ENCODE measurements at regions not wholly inside any gene's neighbourhood (a gene's known extent, or its start where the extent isn't known, plus 50 kb on each side); places are given as distances from the start of the nearest gene placed in this dataset.

DNA sequence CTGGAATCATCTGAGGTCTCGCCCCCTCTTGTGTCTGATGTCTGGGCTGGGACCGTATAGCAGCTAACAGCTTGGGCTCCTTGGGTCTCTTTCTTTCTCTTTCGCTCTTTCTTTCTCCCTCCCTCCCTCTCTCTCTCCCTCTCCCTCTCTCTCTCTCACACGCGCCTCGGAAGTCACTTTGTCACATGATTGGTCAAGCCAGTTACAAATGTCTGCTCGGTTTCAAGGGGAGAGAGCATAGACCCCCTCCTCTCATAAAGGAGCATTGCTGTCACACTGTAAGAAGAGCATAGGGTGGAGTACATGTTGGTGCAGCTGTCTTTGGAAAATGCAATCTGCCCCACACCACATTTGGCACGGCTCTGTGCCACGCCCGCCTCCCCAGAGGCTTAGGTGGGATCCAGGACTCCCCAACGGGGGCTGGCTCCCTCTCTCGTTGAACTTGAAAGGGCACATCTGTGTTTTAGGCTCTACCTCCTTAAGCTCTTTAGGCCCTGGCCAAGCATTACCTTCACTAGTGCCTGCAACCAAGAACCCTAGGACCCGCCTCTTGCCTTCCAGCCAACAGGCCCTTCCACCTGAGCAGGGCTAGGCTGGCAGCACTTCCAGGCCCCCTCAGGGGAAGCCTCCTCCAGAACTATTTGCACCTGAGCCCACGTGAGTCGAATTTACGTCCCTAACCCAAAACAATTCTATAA is 61.9 kb upstream of the CACUL1 start:
- no peak overlapping the region for H2AFZ ChIP-seq (ENCODE audit: low read depth)
- no peak overlapping the region for H3K9ac ChIP-seq
- no peak overlapping the region for H3K27ac ChIP-seq
- no peaks in the 10 kb centered on the region for H3K4me1 ChIP-seq (ENCODE audit: low read depth, poor library complexity, severe bottlenecking)
- no peak overlapping the region for H3K4me3 ChIP-seq (IDR thresholded peaks at IDR 0.05; ENCODE audit: insufficient read depth, low read depth, low read length)
- H3K79me2 ChIP-seq (ENCODE audit: insufficient read depth, low read depth), result no peaks in the 10 kb centered on the region
- H3K4me2 ChIP-seq, result no peak overlapping the region
- H3K27me3 ChIP-seq (ENCODE audit: insufficient read depth, low read depth), result no peaks in the 10 kb centered on the region
- no peaks in the 10 kb centered on the region for H3K36me3 ChIP-seq (ENCODE audit: insufficient read depth)
- TF ChIP-seq, protein P1, sequence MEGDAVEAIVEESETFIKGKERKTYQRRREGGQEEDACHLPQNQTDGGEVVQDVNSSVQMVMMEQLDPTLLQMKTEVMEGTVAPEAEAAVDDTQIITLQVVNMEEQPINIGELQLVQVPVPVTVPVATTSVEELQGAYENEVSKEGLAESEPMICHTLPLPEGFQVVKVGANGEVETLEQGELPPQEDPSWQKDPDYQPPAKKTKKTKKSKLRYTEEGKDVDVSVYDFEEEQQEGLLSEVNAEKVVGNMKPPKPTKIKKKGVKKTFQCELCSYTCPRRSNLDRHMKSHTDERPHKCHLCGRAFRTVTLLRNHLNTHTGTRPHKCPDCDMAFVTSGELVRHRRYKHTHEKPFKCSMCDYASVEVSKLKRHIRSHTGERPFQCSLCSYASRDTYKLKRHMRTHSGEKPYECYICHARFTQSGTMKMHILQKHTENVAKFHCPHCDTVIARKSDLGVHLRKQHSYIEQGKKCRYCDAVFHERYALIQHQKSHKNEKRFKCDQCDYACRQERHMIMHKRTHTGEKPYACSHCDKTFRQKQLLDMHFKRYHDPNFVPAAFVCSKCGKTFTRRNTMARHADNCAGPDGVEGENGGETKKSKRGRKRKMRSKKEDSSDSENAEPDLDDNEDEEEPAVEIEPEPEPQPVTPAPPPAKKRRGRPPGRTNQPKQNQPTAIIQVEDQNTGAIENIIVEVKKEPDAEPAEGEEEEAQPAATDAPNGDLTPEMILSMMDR (conservative IDR thresholded peaks at IDR 0.05; ENCODE audit: low read depth, low read length), result no peak
- no peaks in the 10 kb centered on the region for H4K20me1 ChIP-seq (ENCODE audit: insufficient read depth)

DNA sequence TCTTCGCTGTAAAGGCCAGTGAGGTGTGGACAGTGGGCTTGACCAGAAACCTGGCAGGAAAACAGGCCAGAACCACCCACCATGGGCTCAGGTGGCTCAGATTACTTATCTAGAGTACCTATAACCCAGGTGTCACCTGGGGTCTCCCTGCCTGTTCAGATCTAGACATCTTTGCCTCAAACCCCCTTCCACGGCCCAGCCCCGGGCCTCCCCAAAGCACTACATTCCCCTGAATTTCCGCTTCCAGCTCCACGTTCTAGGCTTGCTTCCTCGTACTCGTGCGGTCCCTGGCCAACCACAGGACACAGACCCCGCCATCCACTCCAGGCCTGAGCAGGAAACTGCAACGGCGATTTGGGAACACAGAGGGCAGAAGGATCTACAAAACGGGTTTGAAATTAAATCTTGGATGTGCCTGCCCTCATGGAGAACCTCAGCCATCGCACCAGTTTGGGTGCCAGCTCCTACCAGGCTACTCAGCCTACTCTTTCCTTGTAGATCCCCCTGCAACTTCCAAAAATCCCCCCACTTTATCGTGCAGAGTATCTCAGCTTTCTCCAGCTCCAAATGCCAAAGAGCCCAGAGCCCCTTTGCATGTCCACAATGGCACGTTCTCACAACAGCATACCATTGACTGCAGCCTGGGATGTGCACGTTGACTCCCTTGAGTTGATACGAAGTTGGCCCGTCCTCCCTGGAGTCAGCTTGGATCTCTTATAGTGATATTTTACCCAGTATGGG is 62.7 kb upstream of the CACUL1 start:
- Histone ChIP-seq H2AFZ (ENCODE audit: low read depth) (no peak overlapping the region), H4K20me1 (ENCODE audit: insufficient read depth) (no peaks in the 10 kb centered on the region), H3K36me3 (ENCODE audit: insufficient read depth) (no peaks in the 10 kb centered on the region), H3K4me2 (no peak overlapping the region), H3K4me1 (ENCODE audit: low read depth, poor library complexity, severe bottlenecking) (no peaks in the 10 kb centered on the region), H3K27me3 (ENCODE audit: insufficient read depth, low read depth) (no peaks in the 10 kb centered on the region), H3K27ac (no peak overlapping the region), H3K9ac (no peak overlapping the region), H3K79me2 (ENCODE audit: insufficient read depth, low read depth) (no peaks in the 10 kb centered on the region), H3K4me3 (IDR thresholded peaks at IDR 0.05; ENCODE audit: insufficient read depth, low read depth, low read length) (no peak overlapping the region)
- TF ChIP-seq, protein P1 (conservative IDR thresholded peaks at IDR 0.05; ENCODE audit: low read depth, low read length), result no peak

DNA sequence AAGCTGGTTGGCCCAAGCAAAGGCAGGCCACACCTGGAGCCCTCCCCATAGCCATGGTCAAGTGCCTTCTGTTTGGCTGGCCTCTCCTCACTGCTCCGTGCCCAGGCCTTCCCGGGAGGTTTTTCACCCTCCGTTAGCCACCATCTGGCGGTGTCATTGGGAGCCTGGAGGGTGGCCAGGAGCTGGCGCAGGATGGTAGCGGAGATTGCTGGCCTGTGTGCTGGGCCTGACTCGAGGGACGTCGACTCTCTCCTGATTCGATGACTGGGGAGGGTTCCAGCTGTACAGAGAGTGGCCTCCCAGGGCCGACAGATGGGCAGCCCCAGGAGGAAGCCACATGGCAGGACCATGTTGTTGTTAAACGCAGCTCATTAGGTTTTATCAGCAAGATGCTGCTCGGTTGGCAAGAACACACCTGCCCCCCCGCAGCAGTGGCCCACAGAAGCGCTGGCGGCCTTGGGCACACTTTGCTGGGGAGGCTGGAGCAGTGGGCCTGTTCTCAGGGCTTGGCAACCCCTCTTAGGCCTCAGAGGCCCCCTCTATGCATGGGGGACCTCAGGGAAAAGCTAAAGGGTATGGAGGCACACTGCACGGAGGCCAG is 64.0 kb upstream of the CACUL1 start:
- Histone ChIP-seq H3K4me2 (no peak overlapping the region), H3K27ac (no peak overlapping the region)

DNA sequence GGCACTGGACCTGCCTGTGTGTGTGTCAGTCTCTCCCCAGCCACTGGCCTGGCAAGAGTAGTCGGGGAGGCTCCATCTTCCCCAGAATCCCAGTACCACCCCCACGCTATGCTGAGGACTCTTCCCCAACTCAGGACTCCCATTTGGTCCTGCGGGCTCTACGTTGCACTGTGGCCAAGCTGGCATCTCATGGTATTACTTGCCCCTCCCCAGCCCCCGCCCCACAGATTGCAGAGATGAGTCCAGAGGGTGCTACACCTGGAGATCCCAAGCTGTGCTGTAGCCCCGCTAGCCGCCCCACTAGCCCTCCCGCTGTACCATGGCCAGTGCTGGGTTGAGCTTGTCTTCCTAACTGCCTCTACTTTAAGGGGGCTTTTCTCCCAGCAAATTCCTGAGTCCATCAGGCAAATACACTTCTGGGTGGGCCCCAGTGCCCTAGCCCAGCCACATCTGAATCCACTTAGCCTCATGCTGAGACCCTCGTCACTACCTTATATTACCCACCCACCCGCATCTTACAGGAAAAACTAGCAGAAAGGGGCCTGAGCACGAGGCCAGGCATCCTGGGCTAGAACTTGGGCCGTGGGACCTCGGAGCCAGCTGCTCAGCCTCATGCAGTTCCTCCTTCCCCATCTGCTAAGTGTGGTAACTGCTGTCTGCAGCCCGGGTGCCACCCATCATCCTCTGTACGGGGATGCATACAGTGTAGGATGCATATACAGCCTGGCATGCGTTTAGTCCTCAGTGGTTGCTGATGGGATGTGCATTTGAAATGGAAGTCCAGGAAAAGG is 65.8 kb upstream of the CACUL1 start:
- no peaks in the 10 kb centered on the region for H3K4me1 ChIP-seq (ENCODE audit: low read depth, poor library complexity, severe bottlenecking)
- no peaks in the 10 kb centered on the region for H3K36me3 ChIP-seq (ENCODE audit: insufficient read depth)
- no peaks in the 10 kb centered on the region for H4K20me1 ChIP-seq (ENCODE audit: insufficient read depth)
- H3K4me3 ChIP-seq (IDR thresholded peaks at IDR 0.05; ENCODE audit: insufficient read depth, low read depth, low read length), result no peak overlapping the region
- no peaks in the 10 kb centered on the region for H3K27me3 ChIP-seq (ENCODE audit: insufficient read depth, low read depth)
- TF ChIP-seq, protein P1 (conservative IDR thresholded peaks at IDR 0.05; ENCODE audit: low read depth, low read length), result no peak
- H2AFZ ChIP-seq (ENCODE audit: low read depth), result no peak overlapping the region
- H3K79me2 ChIP-seq (ENCODE audit: insufficient read depth, low read depth), result no peaks in the 10 kb centered on the region
- H3K27ac ChIP-seq, result no peak overlapping the region
- H3K4me2 ChIP-seq, result no peak overlapping the region
- H3K9ac ChIP-seq, result no peak overlapping the region

More for the DNA sequence above, 64.0 kb upstream of the CACUL1 start:
- Histone ChIP-seq H3K79me2 (ENCODE audit: insufficient read depth, low read depth) (no peaks in the 10 kb centered on the region), H3K4me1 (ENCODE audit: low read depth, poor library complexity, severe bottlenecking) (no peaks in the 10 kb centered on the region), H3K9ac (no peak overlapping the region), H2AFZ (ENCODE audit: low read depth) (no peak overlapping the region), H4K20me1 (ENCODE audit: insufficient read depth) (no peaks in the 10 kb centered on the region), H3K4me3 (IDR thresholded peaks at IDR 0.05; ENCODE audit: insufficient read depth, low read depth, low read length) (no peak overlapping the region), H3K27me3 (ENCODE audit: insufficient read depth, low read depth) (no peaks in the 10 kb centered on the region), H3K36me3 (ENCODE audit: insufficient read depth) (no peaks in the 10 kb centered on the region)
- TF ChIP-seq, protein P1 (conservative IDR thresholded peaks at IDR 0.05; ENCODE audit: low read depth, low read length), result no peak
